B cell (primary cell): ENCODE measurements at regions not wholly inside any gene's neighbourhood (a gene's known extent, or its start where the extent isn't known, plus 50 kb on each side); places are given as distances from the start of the nearest gene placed in this dataset.

Experiments
- ATAC-seq: fragments of 200-7000 bp; cut with Tn5 transposase; one replicate; pipeline ENCODE4 v1.10.0; 2021; ENCODE audit warnings: low read depth, mild to moderate bottlenecking, moderate number of reproducible peaks, moderate library complexity
- CTCF ChIA-PET: fragments of 350-600 bp; sonication (Branson Sonifier 250); formaldehyde crosslinking; loops from one replicate; lab custom pipeline; 2021; ENCODE audit warnings: antibody characterized with exemption, inconsistent platforms; lab: Charles Lee
- POLR2A ChIA-PET: fragments of 350-600 bp; sonication (Branson Sonifier 250); formaldehyde crosslinking; loops from one replicate; lab custom pipeline; 2021; ENCODE audit warnings: antibody characterized with exemption; lab: Charles Lee
- DNase-seq: peaks from one replicate; pipeline ENCODE4 v3.0.0; 2013
- H2AFZ ChIP-seq: 2 replicates; pipeline ENCODE4 v1.6.1; 2012; ENCODE audit warnings: mild to moderate bottlenecking, low read depth, low read length; ENCODE audit not compliant: insufficient read depth, poor library complexity, severe bottlenecking
- H3K27ac ChIP-seq, 2 donors: 1 replicate in 1 of 2; 2 replicates in 1 of 2; pipeline ENCODE4 v1.5.1; 2012 to 2013; ENCODE audit warnings: low read length in 2 of 2, mild to moderate bottlenecking in 2 of 2, moderate library complexity in 1 of 2
- H3K27me3 ChIP-seq, 4 experiments: fragments of 200-600 bp in 1 of 4; sonication (generic) in 1 of 4; replicated peaks in 1 of 4; 1 replicate in 2 of 4; 2 replicates in 2 of 4; pipeline versions ENCODE4 v1.6.1 to v1.7.0; 2013 to 2016; ENCODE audit warnings: low read length in 3 of 4, mild to moderate bottlenecking in 2 of 4, mixed read lengths in 1 of 4, moderate library complexity in 1 of 4; ENCODE audit not compliant: insufficient read depth in 4 of 4, control insufficient read depth in 3 of 4; ENCODE audit errors: control extremely low read depth in 1 of 4
- H3K36me3 ChIP-seq, 2 experiments: replicated peaks in 1 of 2; 1 replicate in 1 of 2; 2 replicates in 1 of 2; pipeline versions ENCODE4 v1.6.1 to v1.7.1; 2013; ENCODE audit warnings: low read length in 1 of 2; ENCODE audit not compliant: insufficient read depth in 2 of 2, control insufficient read depth in 1 of 2; ENCODE audit errors: control extremely low read depth in 1 of 2, extremely low read depth in 1 of 2
- H3K4me1 ChIP-seq, 2 donors: fragments of 200-600 bp in 1 of 2; sonication (generic) in 1 of 2; 1 replicate in 1 of 2; 2 replicates in 1 of 2; pipeline versions ENCODE4 v1.5.1 to v1.6.1; 2013 to 2017; ENCODE audit warnings: low read length in 2 of 2; ENCODE audit not compliant: control insufficient read depth in 2 of 2, insufficient read depth in 2 of 2
- H3K4me2 ChIP-seq: replicated peaks from 2 replicates; pipeline ENCODE3; 2012; ENCODE audit warnings: mild to moderate bottlenecking, low read depth, low read length; ENCODE audit not compliant: poor library complexity, severe bottlenecking
- H3K4me3 ChIP-seq, 5 experiments: fragments of 200-600 bp in 1 of 5; sonication (generic) in 1 of 5; 1 replicate in 3 of 5; 2 replicates in 2 of 5; pipeline versions ENCODE4 v1.5.1 to v1.7.0; 2011 to 2016; ENCODE audit warnings: low read length in 4 of 5, mild to moderate bottlenecking in 4 of 5, low read depth in 2 of 5, control low read depth in 1 of 5, moderate library complexity in 1 of 5; ENCODE audit not compliant: insufficient read depth in 1 of 5; ENCODE audit errors: control extremely low read depth in 1 of 5, extremely low read depth in 1 of 5
- H3K79me2 ChIP-seq: fragments of 200-600 bp; sonication (generic); one replicate; pipeline ENCODE4 v1.6.0; 2016; ENCODE audit warnings: low read length; ENCODE audit not compliant: control insufficient read depth, insufficient read depth
- H3K9ac ChIP-seq: fragments of 200-600 bp; sonication (generic); 2 replicates; pipeline ENCODE4 v1.6.1; 2017; ENCODE audit warnings: mild to moderate bottlenecking, low read length, moderate library complexity
- H3K9me3 ChIP-seq, 3 donors: one replicate each; pipeline versions ENCODE4 v1.6.1 to v1.7.1; 2013; ENCODE audit warnings: low read length in 2 of 3; ENCODE audit not compliant: control insufficient read depth in 2 of 3, insufficient read depth in 1 of 3; ENCODE audit errors: control extremely low read depth in 1 of 3
- H4K20me1 ChIP-seq: 2 replicates; pipeline ENCODE4 v1.6.0; 2012; ENCODE audit warnings: mild to moderate bottlenecking, low read length; ENCODE audit not compliant: insufficient read depth, control insufficient read depth, poor library complexity, severe bottlenecking
- H3K27ac Mint-ChIP-seq: one replicate; pipeline ENCODE4 v1.8.0; 2021; ENCODE audit warnings: mixed read lengths
- H3K27me3 Mint-ChIP-seq: one replicate; pipeline ENCODE4 v1.8.0; 2021; ENCODE audit warnings: mixed read lengths
- H3K4me1 Mint-ChIP-seq: one replicate; pipeline ENCODE4 v1.8.0; 2021; ENCODE audit warnings: mixed read lengths
- H3K4me3 Mint-ChIP-seq: one replicate; pipeline ENCODE4 v1.8.0; 2021; ENCODE audit warnings: mixed read lengths
- H3K9me3 Mint-ChIP-seq: one replicate; pipeline ENCODE4 v1.8.0; 2022; ENCODE audit warnings: mixed read lengths; ENCODE audit not compliant: insufficient read depth
- EZH2 ChIP-seq: IDR thresholded peaks from 2 replicates; pipeline ENCODE4 v1.6.1; 2012; ENCODE audit warnings: borderline replicate concordance, low read depth, mild to moderate bottlenecking, moderate library complexity, low read length; ENCODE audit not compliant: insufficient read depth, poor library complexity, severe bottlenecking
- WGBS: methylation state at CpG from one replicate; pipeline ENCODE4 v1.1.5; 2013; ENCODE audit warnings: missing lambda C conversion rate; ENCODE audit not compliant: insufficient coverage; 5-methylcytosine and 5-hydroxymethylcytosine counted together
- intact Hi-C: fragments of 100-400 bp; cut with micrococcal nuclease; formaldehyde crosslinking; loops from one replicate; pipeline ENCODE4 v1.10.0; 2022
- TF ChIP-seq, protein P1 (sequence below): fragments of 200-600 bp; IDR thresholded peaks from one replicate; pipeline ENCODE4 v1.8.0; 2022; ENCODE audit warnings: antibody characterized with exemption, mild to moderate bottlenecking

DNA sequence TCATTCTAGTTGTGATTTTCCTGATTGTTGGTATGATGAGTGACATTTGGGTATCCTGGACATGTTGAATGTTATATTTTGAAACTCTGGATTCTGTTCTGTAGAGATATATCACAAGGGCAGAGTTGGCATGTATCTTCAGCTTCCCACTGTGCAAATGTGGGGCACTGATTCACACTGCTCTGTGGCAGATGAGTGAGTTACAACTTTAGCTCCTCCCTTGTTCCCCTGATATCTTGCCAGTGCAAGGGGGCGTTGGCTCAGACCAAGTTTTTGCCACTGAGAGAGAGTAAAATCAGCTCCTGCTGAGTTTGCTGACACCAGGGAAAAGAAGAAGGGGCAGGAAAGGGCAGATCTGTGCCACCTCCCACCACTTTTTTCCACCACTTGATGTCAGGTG lies 199.6 kb upstream of the MMADHC start:
- H2AFZ ChIP-seq: no peak overlapping the region
- no peak overlapping the region for H3K9ac ChIP-seq
- no peak for TF ChIP-seq EZH2
- TF ChIP-seq, protein P1, sequence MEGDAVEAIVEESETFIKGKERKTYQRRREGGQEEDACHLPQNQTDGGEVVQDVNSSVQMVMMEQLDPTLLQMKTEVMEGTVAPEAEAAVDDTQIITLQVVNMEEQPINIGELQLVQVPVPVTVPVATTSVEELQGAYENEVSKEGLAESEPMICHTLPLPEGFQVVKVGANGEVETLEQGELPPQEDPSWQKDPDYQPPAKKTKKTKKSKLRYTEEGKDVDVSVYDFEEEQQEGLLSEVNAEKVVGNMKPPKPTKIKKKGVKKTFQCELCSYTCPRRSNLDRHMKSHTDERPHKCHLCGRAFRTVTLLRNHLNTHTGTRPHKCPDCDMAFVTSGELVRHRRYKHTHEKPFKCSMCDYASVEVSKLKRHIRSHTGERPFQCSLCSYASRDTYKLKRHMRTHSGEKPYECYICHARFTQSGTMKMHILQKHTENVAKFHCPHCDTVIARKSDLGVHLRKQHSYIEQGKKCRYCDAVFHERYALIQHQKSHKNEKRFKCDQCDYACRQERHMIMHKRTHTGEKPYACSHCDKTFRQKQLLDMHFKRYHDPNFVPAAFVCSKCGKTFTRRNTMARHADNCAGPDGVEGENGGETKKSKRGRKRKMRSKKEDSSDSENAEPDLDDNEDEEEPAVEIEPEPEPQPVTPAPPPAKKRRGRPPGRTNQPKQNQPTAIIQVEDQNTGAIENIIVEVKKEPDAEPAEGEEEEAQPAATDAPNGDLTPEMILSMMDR: no peak
- H3K36me3 ChIP-seq: no peaks in the 10 kb centered on the region
- ChIA-PET POLR2A (no interaction called here), CTCF (no interaction called here)
- DNase-seq: no peak
- H3K4me1 ChIP-seq: no peaks in the 10 kb centered on the region
- intact Hi-C loops: no loop called here
- H3K79me2 ChIP-seq: no peaks in the 10 kb centered on the region
- no CpG with 5 or more reads among the region's 1 CpG for WGBS
- no peak overlapping the region for H3K4me2 ChIP-seq
- Mint-ChIP-seq H3K27me3 (no peaks in the 10 kb centered on the region), H3K4me1 (no peaks in the 10 kb centered on the region), H3K4me3 (no peak overlapping the region), H3K9me3 (peaks cover 2% of the 10 kb centered on the region), H3K27ac (no peak overlapping the region)
- H3K9me3 ChIP-seq: peaks cover 0 to 4% (median 2%) of the 10 kb centered on the region in 3 donors
- no peaks in the 10 kb centered on the region for H4K20me1 ChIP-seq
- H3K4me3 ChIP-seq: no peak overlapping the region
- H3K27ac ChIP-seq: no peak overlapping the region
- H3K27me3 ChIP-seq: no peaks in the 10 kb centered on the region
- no peak for ATAC-seq

DNA sequence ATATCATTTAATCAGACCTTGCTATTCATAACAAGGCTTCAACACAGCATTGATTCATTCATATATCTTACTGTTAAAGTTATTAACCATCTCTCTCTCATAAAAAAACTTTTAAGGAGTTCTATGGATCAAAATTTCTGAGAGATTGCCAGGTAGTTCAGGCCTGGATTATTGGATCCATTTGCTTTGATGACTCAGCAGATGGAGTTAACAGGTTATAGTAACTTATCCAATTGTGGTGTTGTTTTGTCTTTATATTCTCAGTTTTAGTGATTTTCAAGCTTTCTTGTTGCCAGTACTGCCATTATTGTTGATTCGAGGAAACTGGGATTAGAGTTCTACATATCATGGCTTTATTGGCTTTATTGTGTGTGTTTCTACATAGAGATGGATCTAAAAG lies 195.7 kb upstream of the MMADHC start:
- Histone ChIP-seq H3K36me3 (no peaks in the 10 kb centered on the region), H4K20me1 (no peaks in the 10 kb centered on the region), H3K4me1 (no peaks in the 10 kb centered on the region), H3K27ac (no peak overlapping the region), H3K9ac (no peak overlapping the region), H3K4me3 (no peak overlapping the region), H3K79me2 (no peaks in the 10 kb centered on the region), H3K27me3 (no peaks in the 10 kb centered on the region), H3K4me2 (no peak overlapping the region), H3K9me3 (peaks cover 0 to 4% (median 0%) of the 10 kb centered on the region in 3 donors), H2AFZ (no peak overlapping the region)
- intact Hi-C loops: no loop called here
- Mint-ChIP-seq H3K27ac (no peak overlapping the region), H3K4me3 (no peak overlapping the region), H3K4me1 (no peaks in the 10 kb centered on the region), H3K27me3 (no peaks in the 10 kb centered on the region), H3K9me3 (no peaks in the 10 kb centered on the region)
- TF ChIP-seq EZH2: no peak
- TF ChIP-seq, protein P1: no peak
- ChIA-PET CTCF (no interaction called here), POLR2A (no interaction called here)
- ATAC-seq (no peak), DNase-seq (no peak)
- WGBS: 83% methylated on average over 1 of the region's 1 CpG
